Erythroblast (primary cell): ENCODE measurements at regions not wholly inside any gene's neighbourhood (a gene's known extent, or its start where the extent isn't known, plus 50 kb on each side); places are given as distances from the start of the nearest gene placed in this dataset.

Source experiments
- GATA1 ChIP-seq: IDR thresholded peaks from 2 replicates; pipeline ENCODE4 v1.6.1; 2011; ENCODE audit warnings: low read depth, mild to moderate bottlenecking, control low read depth, low read length, moderate library complexity
- POLR2A ChIP-seq: IDR thresholded peaks from 2 replicates; pipeline ENCODE4 v1.6.1; 2011; ENCODE audit warnings: mild to moderate bottlenecking, low read length

GRCh38 chr15:48020166-48020565 lies 100.6 kb upstream of the SLC24A5 start:
- TF ChIP-seq POLR2A, result no peak
- no peak for TF ChIP-seq GATA1
